ENCODE measurements at regions not wholly inside any gene's neighbourhood (a gene's known extent, or its start where the extent isn't known, plus 50 kb on each side); places are given as distances from the start of the nearest gene placed in this dataset.

GRCh38 chr22:27648074-27648473 is 153.5 kb downstream of the MN1 start:
- 92 to 96% (median 94%) methylated on average over 3 of the region's 3 CpGs for WGBS, 3 donors
- TF ChIP-seq POLR2A (IDR thresholded peaks at IDR 0.05) (no peak), CTCF (IDR thresholded peaks at IDR 0.05) (no peak), EP300 (IDR thresholded peaks at IDR 0.05) (no peak)
- no peaks in the 10 kb centered on the region for H3K27me3 ChIP-seq
- DNase-seq: no peak
- peaks cover 6% of the 10 kb centered on the region for H3K4me1 ChIP-seq (ENCODE audit: insufficient read depth)
- no peak overlapping the region for H3K4me3 ChIP-seq
- intact Hi-C loops (cut with DNase I): no loop called here
- H3K36me3 ChIP-seq: no peaks in the 10 kb centered on the region
- no peak overlapping the region for H3K27ac ChIP-seq
- H3K9me3 ChIP-seq: no peaks in the 10 kb centered on the region

GRCh38 chr22:27648853-27649252 is 152.7 kb downstream of the MN1 start:
- intact Hi-C loops (cut with DNase I): no loop called here
- H3K4me1 ChIP-seq (ENCODE audit: insufficient read depth): peaks cover 6% of the 10 kb centered on the region
- no peaks in the 10 kb centered on the region for H3K27me3 ChIP-seq
- H3K9me3 ChIP-seq: no peaks in the 10 kb centered on the region
- DNase-seq: no peak
- TF ChIP-seq EP300 (IDR thresholded peaks at IDR 0.05) (no peak), CTCF (IDR thresholded peaks at IDR 0.05) (no peak), POLR2A (IDR thresholded peaks at IDR 0.05) (no peak)
- H3K27ac ChIP-seq: no peak overlapping the region
- 92 to 96% (median 96%) methylated on average over 2 of the region's 2 CpGs for WGBS, 3 donors
- no peaks in the 10 kb centered on the region for H3K36me3 ChIP-seq
- no peak overlapping the region for H3K4me3 ChIP-seq

- Histone ChIP-seq H3K27ac (no peak overlapping the region), H3K4me1 (ENCODE audit: insufficient read depth) (peaks cover 6% of the 10 kb centered on the region), H3K9me3 (no peaks in the 10 kb centered on the region), H3K27me3 (no peaks in the 10 kb centered on the region), H3K36me3 (no peaks in the 10 kb centered on the region), H3K4me3 (no peak overlapping the region)
- intact Hi-C loops (cut with DNase I): no loop called here
- TF ChIP-seq POLR2A (IDR thresholded peaks at IDR 0.05): no peak
- no peak for TF ChIP-seq CTCF (IDR thresholded peaks at IDR 0.05)
- TF ChIP-seq EP300 (IDR thresholded peaks at IDR 0.05): no peak
- WGBS, 3 donors: 85 to 90% (median 86%) methylated on average over 10 of the region's 10 CpGs
- peak in 1 of 5 donors; percentile 31 for DNase-seq
These were observed 151.0 kb downstream of the MN1 start for GRCh38 chr22:27650572-27650971.

- H3K9me3 ChIP-seq: no peaks in the 10 kb centered on the region
- no peaks in the 10 kb centered on the region for H3K36me3 ChIP-seq
- WGBS, 3 donors: 60 to 68% (median 64%) methylated on average over 3 of the region's 3 CpGs
- H3K27me3 ChIP-seq: no peaks in the 10 kb centered on the region
- TF ChIP-seq CTCF (IDR thresholded peaks at IDR 0.05) (no peak), EP300 (IDR thresholded peaks at IDR 0.05) (no peak), POLR2A (IDR thresholded peaks at IDR 0.05) (no peak)
- H3K4me3 ChIP-seq: no peak overlapping the region
- H3K4me1 ChIP-seq (ENCODE audit: insufficient read depth): peaks cover 6% of the 10 kb centered on the region
- no peak overlapping the region for H3K27ac ChIP-seq
- DNase-seq: no peak
- intact Hi-C loops (cut with DNase I): no loop called here
These were observed 150.6 kb downstream of the MN1 start for GRCh38 chr22:27650985-27651384.

GRCh38 chr22:27651486-27651885 is 150.1 kb downstream of the MN1 start:
- WGBS, 3 donors: 43 to 51% (median 45%) methylated on average over 5 of the region's 5 CpGs
- no peaks in the 10 kb centered on the region for H3K9me3 ChIP-seq
- intact Hi-C loops (cut with DNase I): no loop called here
- TF ChIP-seq EP300 (IDR thresholded peaks at IDR 0.05): no peak
- TF ChIP-seq CTCF (IDR thresholded peaks at IDR 0.05): no peak
- TF ChIP-seq POLR2A (IDR thresholded peaks at IDR 0.05): no peak
- no peaks in the 10 kb centered on the region for H3K27me3 ChIP-seq
- no peak overlapping the region for H3K27ac ChIP-seq
- DNase-seq: peak in 2 of 5 donors; percentile 39 to 50
- H3K36me3 ChIP-seq: no peaks in the 10 kb centered on the region
- no peak overlapping the region for H3K4me3 ChIP-seq
- peaks cover 6% of the 10 kb centered on the region for H3K4me1 ChIP-seq (ENCODE audit: insufficient read depth)
